SK-N-MC (cell line): ENCODE measurements at regions not wholly inside any gene's neighbourhood (a gene's known extent, or its start where the extent isn't known, plus 50 kb on each side); places are given as distances from the start of the nearest gene placed in this dataset.

Experiments
- DNase-seq: peaks from one replicate; pipeline ENCODE4 v3.0.0-alpha.2; 2011; ENCODE audit warnings: low read depth, low spot score
- H3K27ac ChIP-seq: fragments of 200-600 bp; sonication (generic); 2 replicates; pipeline ENCODE4 v1.5.1; 2016; ENCODE audit warnings: mixed run types
- H3K36me3 ChIP-seq: fragments of 200-600 bp; sonication (generic); 2 replicates; pipeline ENCODE4 v1.6.1; 2017; ENCODE audit warnings: antibody characterized with exemption, low read length, mixed read lengths; ENCODE audit not compliant: insufficient read depth
- H3K4me3 ChIP-seq: fragments of 200-600 bp; sonication (generic); 2 replicates; pipeline ENCODE4 v1.5.1; 2016
- H3K9ac ChIP-seq: fragments of 200-600 bp; sonication (generic); 2 replicates; pipeline ENCODE4 v1.8.0; 2017; ENCODE audit warnings: mixed run types, mixed read lengths; ENCODE audit not compliant: insufficient read length
- H3K9me3 ChIP-seq: fragments of 200-600 bp; sonication (generic); 2 replicates; pipeline ENCODE4 v1.6.1; 2017; ENCODE audit warnings: low read depth, mild to moderate bottlenecking, antibody characterized with exemption, low read length, moderate library complexity, mixed read lengths
- EZH2 ChIP-seq: fragments of 200-600 bp; sonication (generic); IDR thresholded peaks from one replicate; pipeline ENCODE4 v1.6.1; 2017; ENCODE audit warnings: antibody characterized with exemption
- FOXP2 ChIP-seq: optimal IDR thresholded peaks from 2 replicates; pipeline ENCODE3; 2011; ENCODE audit warnings: mild to moderate bottlenecking, moderate library complexity; ENCODE audit not compliant: insufficient read depth; ENCODE audit errors: extremely low read length, control extremely low read depth
- POLR2AphosphoS5 ChIP-seq: IDR thresholded peaks from 2 replicates; pipeline ENCODE4 v1.6.1; 2012; ENCODE audit warnings: mild to moderate bottlenecking, low read depth, low read length, borderline replicate concordance

DNA sequence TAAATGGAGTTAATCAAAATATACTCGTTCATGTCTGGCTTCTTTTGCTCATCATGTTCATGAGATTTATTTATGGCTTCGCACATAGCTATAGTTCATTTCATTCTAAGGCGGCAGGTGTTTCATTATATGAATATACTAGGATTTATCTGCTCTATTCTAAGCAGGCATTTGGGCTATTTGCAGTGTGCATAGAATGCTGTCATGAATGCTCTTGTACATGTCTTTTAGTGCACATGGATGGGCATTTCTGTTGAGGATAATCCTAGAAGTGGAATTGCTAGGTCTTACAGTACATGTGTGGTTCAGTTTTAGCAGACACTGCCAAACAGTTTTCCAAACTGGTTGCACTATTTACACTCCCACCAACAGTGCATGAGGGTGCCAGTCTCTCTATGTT is 285.3 kb upstream of the ADRA1B start:
- H3K27ac ChIP-seq: no peak overlapping the region
- no peak overlapping the region for H3K4me3 ChIP-seq
- no peaks in the 10 kb centered on the region for H3K36me3 ChIP-seq
- TF ChIP-seq POLR2AphosphoS5: no peak
- no peaks in the 10 kb centered on the region for H3K9me3 ChIP-seq
- no peak for DNase-seq
- H3K9ac ChIP-seq: no peak overlapping the region

DNA sequence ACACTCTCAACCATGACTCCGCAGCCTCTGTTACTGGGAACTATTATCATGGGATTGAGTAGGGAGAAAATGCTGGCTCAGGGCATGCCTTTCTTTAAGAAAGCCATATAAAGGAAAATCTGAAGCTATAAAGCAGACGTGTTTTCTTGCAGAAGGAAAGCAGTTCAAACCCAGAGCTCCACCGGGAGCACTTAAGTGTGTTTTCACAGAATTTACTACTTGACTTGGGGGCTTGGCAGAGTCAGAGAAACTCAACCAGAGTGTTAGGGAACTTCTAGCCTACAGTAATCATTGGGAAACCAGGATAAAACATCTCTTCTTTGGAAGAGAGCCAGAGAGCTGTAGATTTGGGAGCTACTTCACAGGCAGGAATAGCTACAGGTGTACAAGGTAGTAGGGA is 283.4 kb upstream of the ADRA1B start:
- Histone ChIP-seq H3K27ac (no peak overlapping the region), H3K36me3 (no peaks in the 10 kb centered on the region), H3K9me3 (no peaks in the 10 kb centered on the region), H3K9ac (no peak overlapping the region), H3K4me3 (no peak overlapping the region)
- no peak for TF ChIP-seq FOXP2
- TF ChIP-seq POLR2AphosphoS5: no peak
- no peak for TF ChIP-seq EZH2
- no peak for DNase-seq

DNA sequence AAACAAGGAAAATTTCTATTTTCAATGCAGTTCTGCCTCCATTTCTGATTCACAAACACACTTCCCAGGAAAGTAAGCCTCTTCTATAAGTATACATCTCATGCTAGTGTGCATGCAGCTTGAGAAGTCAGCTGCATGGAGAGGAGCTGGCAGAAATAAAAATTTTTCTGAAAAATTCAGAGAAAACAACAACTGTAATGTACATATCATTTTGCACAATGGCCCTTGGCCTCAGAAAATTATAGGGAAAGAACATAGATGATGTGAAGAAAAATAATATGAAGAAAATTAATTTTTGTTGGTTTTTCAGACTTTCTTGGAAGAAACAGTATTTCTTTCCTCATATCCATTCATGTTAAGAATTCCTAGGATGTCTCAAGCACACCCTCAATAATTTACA is 277.8 kb upstream of the ADRA1B start:
- Histone ChIP-seq H3K9me3 (no peaks in the 10 kb centered on the region), H3K9ac (no peak overlapping the region), H3K36me3 (no peaks in the 10 kb centered on the region), H3K4me3 (no peak overlapping the region), H3K27ac (no peak overlapping the region)
- no peak for DNase-seq
- no peak for TF ChIP-seq FOXP2
- TF ChIP-seq POLR2AphosphoS5: no peak
- TF ChIP-seq EZH2: no peak

DNA sequence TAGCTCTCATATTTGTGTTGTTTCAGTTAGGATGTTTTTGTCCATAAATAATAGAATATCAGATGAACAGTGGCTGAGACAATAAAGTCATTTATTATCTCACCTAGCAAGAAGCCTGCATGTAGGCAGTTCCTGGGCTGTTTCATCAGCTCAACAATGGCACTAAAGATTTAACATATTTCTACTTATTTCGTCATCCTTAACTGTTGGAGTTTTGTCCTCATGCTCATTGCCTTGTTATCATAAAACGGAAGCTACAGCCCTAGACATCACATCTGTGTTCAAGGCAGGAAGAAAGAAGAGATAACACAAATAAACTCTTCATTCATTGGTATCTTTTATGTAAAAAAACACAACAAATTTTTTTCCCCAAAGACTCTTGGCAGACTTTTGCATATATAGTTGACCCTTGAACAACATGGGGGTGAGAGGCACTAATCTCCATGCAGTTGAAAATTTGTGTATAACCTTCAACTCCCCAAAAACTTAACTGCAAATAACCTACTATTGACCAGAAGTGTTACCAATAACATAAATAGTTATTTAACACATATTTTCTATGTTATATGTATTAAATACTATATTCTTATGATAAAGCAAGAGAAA is 277.2 kb upstream of the ADRA1B start:
- H3K9ac ChIP-seq: no peak overlapping the region
- no peak for DNase-seq
- H3K27ac ChIP-seq: no peak overlapping the region

DNA sequence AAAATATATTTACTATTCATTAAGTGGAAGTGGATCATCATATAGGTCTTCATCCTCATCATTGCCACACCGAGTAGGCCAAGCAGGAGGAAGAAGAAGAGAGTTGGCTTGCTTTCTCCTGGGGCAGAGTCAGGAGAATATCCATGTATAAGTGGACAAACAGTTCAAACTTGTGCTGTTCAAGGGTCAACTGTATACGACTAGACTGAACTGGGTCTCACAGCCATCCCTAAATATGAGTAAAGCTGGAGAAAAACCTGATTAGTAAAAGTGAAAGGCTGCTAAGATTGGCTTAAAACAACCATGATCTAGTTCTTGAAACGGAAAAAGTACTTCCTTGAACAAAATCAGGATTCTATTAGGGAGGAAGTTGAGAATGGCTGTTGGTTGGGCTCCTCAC is 276.7 kb upstream of the ADRA1B start:
- H3K27ac ChIP-seq: no peak overlapping the region

More for the DNA sequence above, 277.2 kb upstream of the ADRA1B start:
- no peak for TF ChIP-seq FOXP2
- TF ChIP-seq EZH2: no peak
- no peak for TF ChIP-seq POLR2AphosphoS5
- Histone ChIP-seq H3K36me3 (no peaks in the 10 kb centered on the region), H3K4me3 (no peak overlapping the region), H3K9me3 (no peaks in the 10 kb centered on the region)

DNA sequence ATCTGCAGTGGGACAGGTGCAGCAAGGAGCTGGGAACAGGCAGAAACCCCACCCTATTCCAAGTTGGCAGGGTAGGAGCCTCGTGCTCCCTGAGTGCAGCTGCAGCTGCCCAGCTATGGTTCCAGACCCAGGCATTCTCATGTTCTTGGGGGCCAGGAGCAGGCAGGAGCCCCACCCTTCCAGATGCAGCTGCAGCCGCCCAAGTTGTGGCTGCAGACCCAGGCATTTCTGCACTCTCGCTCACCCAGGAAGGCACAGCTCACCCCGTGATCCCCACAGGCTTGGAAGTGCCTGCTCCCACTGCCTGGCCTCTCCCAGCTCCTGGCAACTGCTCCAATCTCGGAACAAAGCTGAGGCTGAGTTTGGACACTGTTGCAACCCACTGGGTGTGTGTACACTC is 275.8 kb upstream of the ADRA1B start:
- no peak for DNase-seq
- H3K27ac ChIP-seq: no peak overlapping the region
- H3K36me3 ChIP-seq: no peaks in the 10 kb centered on the region
- H3K4me3 ChIP-seq: no peak overlapping the region
- H3K9ac ChIP-seq: no peak overlapping the region
- TF ChIP-seq POLR2AphosphoS5: no peak
- no peak for TF ChIP-seq EZH2
- no peak for TF ChIP-seq FOXP2
- no peaks in the 10 kb centered on the region for H3K9me3 ChIP-seq

More for the DNA sequence above, 276.7 kb upstream of the ADRA1B start:
- no peaks in the 10 kb centered on the region for H3K9me3 ChIP-seq
- DNase-seq: no peak
- no peak for TF ChIP-seq POLR2AphosphoS5
- TF ChIP-seq EZH2: no peak
- TF ChIP-seq FOXP2: no peak
- H3K9ac ChIP-seq: no peak overlapping the region
- H3K4me3 ChIP-seq: no peak overlapping the region
- no peaks in the 10 kb centered on the region for H3K36me3 ChIP-seq

DNA sequence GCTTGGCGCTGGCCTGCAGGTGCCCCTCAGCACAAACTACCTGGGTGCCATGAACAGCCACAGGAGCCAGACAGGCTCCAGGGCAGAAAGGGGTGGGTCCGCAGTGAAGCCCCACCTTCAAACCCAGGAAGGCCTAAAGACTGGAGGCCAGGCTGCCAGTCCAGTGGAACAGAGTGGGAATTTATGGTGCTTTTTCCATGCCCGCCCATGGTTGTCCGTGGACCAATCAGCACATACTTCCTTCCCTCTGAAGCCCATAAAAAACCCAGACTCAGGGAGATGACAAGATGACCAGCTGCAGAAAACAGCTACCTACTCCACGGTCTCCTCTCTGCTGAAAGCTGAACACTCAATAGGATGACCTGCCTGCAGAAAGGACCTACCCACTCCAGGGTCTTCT is 275.4 kb upstream of the ADRA1B start:
- Histone ChIP-seq H3K4me3 (no peak overlapping the region), H3K27ac (no peak overlapping the region), H3K9ac (no peak overlapping the region), H3K9me3 (no peaks in the 10 kb centered on the region), H3K36me3 (no peaks in the 10 kb centered on the region)
- DNase-seq: no peak
- TF ChIP-seq EZH2 (no peak), FOXP2 (no peak), POLR2AphosphoS5 (no peak)

DNA sequence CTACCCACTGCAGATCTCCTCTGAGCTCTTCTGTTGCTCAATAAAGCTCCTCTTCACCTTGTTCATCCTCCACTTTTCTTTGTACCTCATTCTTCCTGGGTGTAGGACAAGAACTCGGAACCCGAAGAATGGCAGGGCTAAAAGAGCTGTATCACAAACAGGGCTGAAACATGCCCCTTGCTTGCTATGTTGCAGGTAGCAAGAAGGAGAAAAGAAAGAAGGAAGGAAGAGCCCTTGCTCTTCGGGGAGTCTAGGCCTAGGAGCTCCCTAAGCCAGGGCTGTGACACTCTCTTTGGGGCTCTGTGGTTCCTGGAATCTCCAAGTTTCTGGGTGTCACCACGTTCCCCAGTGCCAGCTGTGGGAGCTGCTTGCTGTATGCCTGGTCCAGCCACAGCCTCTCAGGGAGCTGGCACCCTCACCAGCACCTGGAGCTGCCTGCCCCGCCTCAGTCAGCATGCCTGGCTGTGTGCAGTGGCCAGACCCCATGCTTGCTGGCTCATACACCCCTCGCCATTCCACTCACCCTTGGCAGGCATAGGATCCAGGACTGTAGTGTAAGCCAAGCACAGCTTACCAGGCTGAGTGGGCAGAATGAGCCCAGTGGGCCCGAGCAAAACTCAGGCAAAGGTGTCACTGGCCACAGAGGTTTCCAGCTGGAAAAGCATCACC is 274.8 kb upstream of the ADRA1B start:
- TF ChIP-seq POLR2AphosphoS5: no peak
- TF ChIP-seq EZH2: no peak
- no peak for TF ChIP-seq FOXP2
- no peak overlapping the region for H3K9ac ChIP-seq
- H3K36me3 ChIP-seq: no peaks in the 10 kb centered on the region

DNA sequence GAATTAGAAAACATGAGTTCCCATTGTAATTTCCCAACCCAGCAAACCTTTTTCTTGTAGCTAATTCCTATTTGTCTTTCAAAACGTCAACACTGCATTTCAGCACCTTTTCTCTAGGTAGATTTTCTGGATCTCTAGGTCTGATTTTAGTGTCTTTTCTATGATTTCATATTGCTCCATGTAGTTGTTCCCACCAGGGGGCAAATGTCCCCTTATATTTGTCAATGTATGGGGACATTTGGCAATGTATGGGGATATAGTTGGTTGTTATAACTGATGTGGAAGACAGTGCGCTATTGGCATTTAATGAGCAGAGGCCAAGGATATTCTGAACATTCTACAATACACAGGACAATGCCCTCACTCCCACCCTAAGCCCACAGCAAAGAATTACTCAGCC is 273.9 kb upstream of the ADRA1B start:
- H3K36me3 ChIP-seq: no peaks in the 10 kb centered on the region
- no peaks in the 10 kb centered on the region for H3K9me3 ChIP-seq
- TF ChIP-seq POLR2AphosphoS5 (no peak), EZH2 (no peak), FOXP2 (no peak)
- H3K9ac ChIP-seq: no peak overlapping the region
- H3K27ac ChIP-seq: no peak overlapping the region
- no peak for DNase-seq
- H3K4me3 ChIP-seq: no peak overlapping the region

More for the DNA sequence above, 274.8 kb upstream of the ADRA1B start:
- no peak overlapping the region for H3K27ac ChIP-seq
- no peaks in the 10 kb centered on the region for H3K9me3 ChIP-seq
- H3K4me3 ChIP-seq: no peak overlapping the region
- no peak for DNase-seq
